GM08714 (cell line): ENCODE measurements at regions not wholly inside any gene's neighbourhood (a gene's known extent, or its start where the extent isn't known, plus 50 kb on each side); places are given as distances from the start of the nearest gene placed in this dataset.

Source experiments
- H3K4me3 ChIP-seq: fragments of 200-500 bp; sonication (Bioruptor generic); 2 replicates; pipeline ENCODE4 v1.5.1; 2014; ENCODE audit warnings: mild to moderate bottlenecking, low read length, inconsistent platforms
- ZNF274 ChIP-seq: IDR thresholded peaks from 2 replicates; pipeline ENCODE4 v1.6.1; 2012; ENCODE audit warnings: mild to moderate bottlenecking, low read depth, low read length

- TF ChIP-seq ZNF274: no peak
- no peak overlapping the region for H3K4me3 ChIP-seq
Measured at GRCh38 chr14:65153101-65153500, 50.8 kb upstream of the MAX start.

- TF ChIP-seq ZNF274: no peak
Measured at GRCh38 chr14:65156568-65157366, 54.5 kb upstream of the MAX start.

GRCh38 chr14:65159281-65160062 lies 57.2 kb upstream of the MAX start:
- no peak overlapping the region for H3K4me3 ChIP-seq
- no peak for TF ChIP-seq ZNF274

More at GRCh38 chr14:65156568-65157366, 54.5 kb upstream of the MAX start:
- H3K4me3 ChIP-seq: no peak overlapping the region

GRCh38 chr14:65160091-65160490 lies 57.8 kb upstream of the MAX start:
- H3K4me3 ChIP-seq: no peak overlapping the region
- no peak for TF ChIP-seq ZNF274

GRCh38 chr14:65162031-65162430 lies 59.7 kb upstream of the MAX start:
- no peak overlapping the region for H3K4me3 ChIP-seq
- no peak for TF ChIP-seq ZNF274

GRCh38 chr14:65164068-65164824 lies 61.9 kb upstream of the MAX start:
- H3K4me3 ChIP-seq: no peak overlapping the region
- TF ChIP-seq ZNF274: no peak

- no peak overlapping the region for H3K4me3 ChIP-seq
- TF ChIP-seq ZNF274: no peak
Measured at GRCh38 chr14:65164825-65165135, 62.5 kb upstream of the MAX start.

- no peak for TF ChIP-seq ZNF274
- no peak overlapping the region for H3K4me3 ChIP-seq
Measured at GRCh38 chr14:65167072-65167645, 64.8 kb upstream of the MAX start.

GRCh38 chr14:65168840-65169239 lies 66.5 kb upstream of the MAX start:
- no peak for TF ChIP-seq ZNF274
- H3K4me3 ChIP-seq: no peak overlapping the region

GRCh38 chr14:65169351-65169750 lies 67.0 kb upstream of the MAX start:
- TF ChIP-seq ZNF274: no peak
- H3K4me3 ChIP-seq: no peak overlapping the region

GRCh38 chr14:65170318-65170717 lies 68.0 kb upstream of the MAX start:
- TF ChIP-seq ZNF274: no peak
- no peak overlapping the region; the same call in 1 of the 2 replicates for H3K4me3 ChIP-seq

GRCh38 chr14:65170768-65171507 lies 68.6 kb upstream of the MAX start:
- peak overlapping the region; percentile 22; the same call in 1 of the 2 replicates for H3K4me3 ChIP-seq
- no peak for TF ChIP-seq ZNF274

- no peak overlapping the region for H3K4me3 ChIP-seq
- no peak for TF ChIP-seq ZNF274
Measured at GRCh38 chr14:65173973-65174693, 71.8 kb upstream of the MAX start.
